ENCODE measurements at regions not wholly inside any gene's neighbourhood (a gene's known extent, or its start where the extent isn't known, plus 50 kb on each side); places are given as distances from the start of the nearest gene placed in this dataset.
A peak's percentile ranks its signal among the peaks of the same experiment; 100 is the strongest.
"Not testable (repeated sequence)": the region's sequence is repeated elsewhere in the genome, so short reads cannot be mapped to it uniquely, and the experiment has no call there.

DNA sequence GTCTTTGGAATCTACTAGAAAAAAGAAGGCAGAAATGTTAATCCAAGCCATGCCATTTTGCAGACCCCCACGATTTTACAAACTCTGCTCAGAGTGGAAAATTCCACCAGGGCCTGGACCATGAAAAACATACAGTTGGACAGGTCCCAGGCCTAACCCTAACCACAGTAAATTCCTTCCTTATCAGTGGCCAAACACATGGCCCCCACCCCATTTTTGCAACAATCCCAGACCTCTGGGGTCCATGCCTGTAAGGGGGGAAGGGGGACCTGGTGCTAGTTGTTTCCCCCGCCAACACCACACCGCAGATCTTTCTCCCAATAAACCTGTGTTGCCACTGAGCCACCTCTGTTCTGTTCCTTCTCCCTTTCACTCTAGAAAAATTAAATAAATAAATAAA is 1352.7 kb downstream of the AMY1C start:
- no peak for DNase-seq (ENCODE audit: low read depth, low spot score)

GRCh38 chr1:105122041-105122440 is 1372.3 kb downstream of the AMY1C start:
- DNase-seq (ENCODE audit: low read depth, low spot score): no peak

- peak; percentile 50 for DNase-seq (ENCODE audit: low read depth, low spot score)
These were observed 1388.1 kb downstream of the AMY1C start for GRCh38 chr1:105137543-105138457.

DNA sequence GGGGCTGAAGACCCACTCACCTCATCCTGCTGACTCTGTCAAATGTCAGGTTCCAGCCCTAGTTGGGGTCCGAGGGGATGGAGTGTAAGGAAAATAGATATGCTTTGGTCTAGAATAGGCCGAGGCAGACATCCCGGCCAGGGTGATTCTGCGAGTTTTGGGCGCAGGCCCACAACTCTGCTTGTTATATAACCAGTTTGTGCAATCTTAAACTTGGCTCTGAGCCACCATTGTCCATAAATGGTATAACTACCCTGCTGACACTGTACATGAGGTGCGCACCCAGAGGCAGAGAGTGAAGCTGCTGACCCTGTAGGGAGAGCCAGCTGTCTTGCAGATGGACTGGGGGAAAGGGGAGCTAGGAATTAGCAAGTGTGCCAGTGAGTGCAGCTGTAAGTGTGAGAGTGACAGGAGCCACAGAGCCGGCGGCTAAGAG is 1388.8 kb downstream of the AMY1C start:
- DNase-seq (ENCODE audit: low read depth, low spot score): no peak

GRCh38 chr1:105172788-105173187 is 1423.1 kb downstream of the AMY1C start:
- no peak for DNase-seq (ENCODE audit: low read depth, low spot score)

GRCh38 chr1:105180789-105181188 is 1431.1 kb downstream of the AMY1C start:
- DNase-seq (ENCODE audit: low read depth, low spot score): no peak

DNA sequence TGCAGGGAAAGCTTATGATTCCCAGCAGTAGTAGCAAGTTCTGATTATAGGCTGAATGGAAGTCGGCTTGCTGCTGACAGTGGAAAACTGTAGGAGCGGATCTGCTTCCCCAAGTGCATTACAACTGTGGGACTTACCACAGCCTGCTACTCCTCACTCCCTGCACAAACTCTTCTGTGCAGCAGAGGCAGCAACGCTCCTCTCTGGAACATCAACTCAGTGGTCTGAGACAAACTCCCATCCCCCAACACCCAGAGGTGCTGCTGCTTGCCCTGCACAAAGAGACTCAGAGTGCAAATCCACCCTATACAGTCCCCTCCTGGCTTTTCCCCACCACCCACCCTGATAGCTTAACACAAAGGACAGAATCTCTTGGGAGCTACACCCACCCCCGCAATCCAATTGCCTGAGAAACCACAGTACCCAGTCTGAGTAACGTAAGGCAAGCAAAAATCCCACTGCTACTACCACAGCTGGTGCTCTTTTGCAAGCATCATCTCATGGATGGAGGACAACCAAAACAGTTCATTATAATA is 1455.2 kb downstream of the AMY1C start:
- DNase-seq (ENCODE audit: low read depth, low spot score): no peak

DNA sequence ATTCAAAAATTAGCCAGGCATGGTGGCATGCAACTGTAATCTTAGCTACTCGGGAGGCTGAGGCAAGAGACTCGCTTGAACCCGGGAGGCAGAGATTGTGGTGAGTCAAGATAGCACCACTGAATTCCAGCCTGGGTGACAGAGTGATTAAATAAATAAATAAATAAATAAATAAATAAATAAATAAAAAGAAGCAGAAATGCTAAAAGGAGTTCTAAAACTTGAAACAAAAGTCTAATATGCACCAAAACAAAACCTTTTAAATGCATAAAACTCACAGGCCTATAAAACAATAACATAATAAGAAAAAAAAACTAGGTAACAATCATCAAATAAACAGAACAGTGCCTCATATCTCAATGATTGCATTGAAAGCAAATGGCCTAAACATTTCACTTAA is 1458.9 kb downstream of the AMY1C start:
- no peak for DNase-seq (ENCODE audit: low read depth, low spot score)

GRCh38 chr1:105210747-105211146 is 1461.0 kb downstream of the AMY1C start:
- no peak for DNase-seq (ENCODE audit: low read depth, low spot score)

DNA sequence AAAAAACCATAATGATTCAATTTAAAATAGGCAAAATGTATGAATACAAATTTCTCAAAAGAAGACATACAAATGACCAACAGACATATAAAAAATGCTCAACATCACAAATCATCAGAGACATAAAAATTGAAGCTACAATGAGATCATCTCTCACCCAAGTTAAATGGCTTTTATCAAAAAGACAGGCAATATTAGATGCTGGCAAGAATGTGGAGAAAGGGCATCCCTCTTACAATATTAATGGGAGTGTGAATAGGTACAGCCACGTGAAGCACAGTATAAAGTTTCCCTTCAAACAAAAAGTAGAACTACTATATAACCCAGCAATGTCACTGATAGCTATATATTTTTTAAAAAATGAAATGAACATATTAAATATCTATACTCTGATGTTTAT is 1481.7 kb downstream of the AMY1C start:
- DNase-seq (ENCODE audit: low read depth, low spot score): no peak

DNA sequence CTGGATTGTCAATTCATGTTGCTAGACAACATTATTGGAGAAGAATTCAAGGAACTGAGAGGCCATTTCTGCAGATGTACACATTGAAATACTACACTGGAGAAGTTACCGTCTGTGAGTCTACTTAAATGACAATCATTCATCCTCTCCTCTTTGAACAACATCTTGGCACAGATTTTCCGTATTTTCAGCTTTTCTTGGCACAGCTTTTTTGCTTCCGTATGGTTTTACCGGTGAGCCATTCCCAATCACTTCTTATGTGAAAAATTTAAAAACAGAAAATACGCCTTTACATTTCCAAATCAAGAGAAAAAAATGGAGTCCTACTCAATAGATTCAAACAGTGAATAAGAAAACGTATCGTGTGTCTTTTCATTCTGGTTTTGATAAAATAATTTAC is 1493.7 kb downstream of the AMY1C start:
- DNase-seq (ENCODE audit: low read depth, low spot score): no peak

DNA sequence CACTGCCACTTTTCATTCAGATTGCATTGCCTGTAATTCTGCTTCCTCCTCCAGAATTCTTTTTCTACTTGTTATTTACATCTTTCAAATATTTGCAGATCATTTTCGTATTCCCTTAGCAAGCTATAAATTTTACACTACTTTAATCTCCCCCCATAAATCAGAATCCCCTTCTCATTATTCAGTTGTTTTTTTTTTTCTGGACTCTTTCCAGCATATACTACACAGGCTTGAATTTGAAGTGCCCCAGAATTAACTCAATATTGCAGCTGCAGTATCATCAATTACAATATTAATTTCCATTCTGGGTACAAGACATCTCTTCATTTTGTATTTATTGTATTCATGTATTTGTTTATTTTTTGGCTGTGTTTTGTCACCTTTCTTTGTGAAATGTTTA is 1494.3 kb downstream of the AMY1C start:
- no peak for DNase-seq (ENCODE audit: low read depth, low spot score)

- DNase-seq (ENCODE audit: low read depth, low spot score): no peak
These were observed 1505.2 kb downstream of the AMY1C start for GRCh38 chr1:105254906-105255305.

- DNase-seq (ENCODE audit: low read depth, low spot score): no peak
These were observed 1510.3 kb downstream of the AMY1C start for GRCh38 chr1:105260001-105260400.

DNA sequence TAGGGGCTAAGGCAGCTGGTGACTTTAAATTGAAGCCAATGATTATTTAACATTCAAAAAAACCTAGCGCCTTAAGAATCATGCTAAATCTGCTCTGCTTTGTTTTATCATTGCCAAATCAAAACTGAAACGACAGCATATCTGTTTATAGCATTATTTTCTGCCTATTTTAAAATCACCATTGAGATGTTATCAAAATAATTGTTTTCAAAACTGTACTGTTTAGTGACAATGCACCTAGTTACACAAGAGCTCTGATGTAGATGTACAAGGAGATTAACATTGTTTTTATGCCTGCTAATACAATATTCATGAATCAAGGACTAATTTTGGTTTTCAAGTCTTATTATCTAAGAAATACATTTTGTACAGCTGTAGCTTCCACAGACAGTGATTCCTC is 1521.3 kb downstream of the AMY1C start:
- DNase-seq (ENCODE audit: low read depth, low spot score): no peak

GRCh38 chr1:105272376-105272775 is 1522.7 kb downstream of the AMY1C start:
- not testable (repeated sequence) for DNase-seq (ENCODE audit: low read depth, low spot score)

- DNase-seq (ENCODE audit: low read depth, low spot score): no peak
These were observed 1545.1 kb downstream of the AMY1C start for GRCh38 chr1:105294838-105295237.

DNA sequence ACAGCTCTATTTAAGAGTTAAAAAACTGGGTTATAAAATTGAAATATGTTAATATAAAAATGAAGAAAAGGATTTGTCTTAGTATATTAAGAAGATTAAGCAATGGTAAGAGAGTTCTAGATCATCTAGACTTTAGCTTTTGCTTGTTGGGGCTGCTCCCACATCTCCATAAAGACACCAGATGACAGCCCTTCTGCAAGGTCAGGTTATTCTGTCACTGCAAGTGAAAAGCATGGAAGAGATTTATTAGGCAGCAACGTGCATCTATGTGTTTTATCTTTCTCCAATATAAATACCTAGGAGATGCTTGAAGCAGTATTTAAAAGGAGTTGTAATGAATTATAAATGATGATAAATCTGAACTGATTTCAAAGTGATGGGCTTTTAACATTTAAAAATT is 1560.4 kb downstream of the AMY1C start:
- no peak for DNase-seq (ENCODE audit: low read depth, low spot score)

DNA sequence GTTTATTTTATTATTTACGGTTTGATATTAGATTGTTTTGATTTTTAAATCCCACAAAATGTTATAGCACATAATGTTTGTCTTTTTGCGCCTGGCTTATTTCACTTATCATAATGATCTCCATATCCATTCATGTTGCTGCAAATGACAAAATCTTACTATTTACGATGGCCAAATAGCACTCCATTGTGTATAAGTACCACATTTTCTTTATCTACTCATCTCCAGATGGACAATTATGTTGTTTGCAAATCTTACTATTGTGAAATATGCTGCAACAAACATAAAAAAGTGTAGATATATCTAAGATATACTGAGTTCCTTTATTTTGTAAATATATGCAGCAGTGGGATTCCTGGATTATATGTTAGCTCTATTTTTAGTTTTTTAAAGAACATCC is 1568.3 kb downstream of the AMY1C start:
- DNase-seq (ENCODE audit: low read depth, low spot score): no peak

- no peak for DNase-seq (ENCODE audit: low read depth, low spot score)
These were observed 1577.2 kb downstream of the AMY1C start for GRCh38 chr1:105326886-105327285.

GRCh38 chr1:105337420-105337819 is 1587.7 kb downstream of the AMY1C start:
- DNase-seq (ENCODE audit: low read depth, low spot score): no peak

DNA sequence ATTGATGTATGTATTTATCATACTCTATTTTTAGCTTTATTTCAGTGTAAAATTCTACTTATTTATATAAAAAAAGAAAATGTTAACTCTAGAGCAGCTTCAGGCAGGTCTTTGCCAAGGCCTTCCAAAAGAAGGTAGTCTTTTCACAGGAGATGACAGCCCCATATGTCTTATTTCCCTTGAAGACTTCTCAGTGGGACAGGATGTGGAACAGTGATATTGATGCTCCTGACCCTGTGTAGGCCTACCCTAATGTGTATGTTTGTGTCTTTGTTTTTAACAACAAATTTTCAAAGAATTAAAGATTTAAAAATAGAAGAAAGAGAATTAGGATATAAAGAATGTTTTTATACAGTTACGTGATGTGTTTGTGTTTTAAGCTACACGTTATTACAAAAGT is 1593.6 kb downstream of the AMY1C start:
- no peak for DNase-seq (ENCODE audit: low read depth, low spot score)

DNA sequence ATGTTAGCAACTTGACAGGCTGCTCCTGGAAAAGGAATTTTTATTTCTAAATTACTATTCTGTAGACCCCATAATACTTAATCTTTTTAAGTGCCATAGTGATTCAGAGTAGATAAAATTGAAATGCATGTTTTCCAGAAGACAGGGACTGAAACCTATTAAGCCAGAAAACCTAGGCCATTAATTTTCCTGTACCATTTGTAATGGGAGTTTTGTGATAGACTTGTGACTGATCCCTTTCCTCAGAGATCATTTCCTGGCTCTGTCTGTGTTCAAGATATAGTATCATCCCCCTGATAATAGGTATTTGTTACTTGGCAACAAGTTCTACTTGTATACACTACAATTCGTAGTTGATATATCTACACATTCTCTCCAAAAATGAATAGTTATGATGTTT is 1609.8 kb downstream of the AMY1C start:
- no peak for DNase-seq (ENCODE audit: low read depth, low spot score)

All from iPS DF 19.7 (cell line).